Tibial nerve (tissue), 4 donors: ENCODE measurements at regions not wholly inside any gene's neighbourhood (a gene's known extent, or its start where the extent isn't known, plus 50 kb on each side); places are given as distances from the start of the nearest gene placed in this dataset.

Experiments used
- EP300 ChIP-seq, 2 donors: sonication (generic); formaldehyde crosslinking; IDR thresholded peaks; one replicate each; pipeline ENCODE4 v1.6.1; 2017; ENCODE audit warnings: antibody characterized with exemption in 2 of 2, mild to moderate bottlenecking in 1 of 2
- POLR2A ChIP-seq, 2 donors: fragments of 450-650 bp; IDR thresholded peaks; one replicate each; pipeline ENCODE4 v1.6.1; 2017; ENCODE audit warnings: antibody characterized with exemption in 2 of 2, mild to moderate bottlenecking in 2 of 2, moderate library complexity in 2 of 2
- TF ChIP-seq, protein P1 (sequence below), 5 experiments: fragments of 200-600 bp in 3 of 5; fragments of 450-650 bp in 2 of 5; sonication (generic) in 3 of 5; IDR thresholded peaks; one replicate each; pipeline ENCODE4 v1.5.1; 2016 to 2019; ENCODE audit warnings: antibody characterized with exemption in 5 of 5, mild to moderate bottlenecking in 3 of 5, moderate library complexity in 2 of 5

DNA sequence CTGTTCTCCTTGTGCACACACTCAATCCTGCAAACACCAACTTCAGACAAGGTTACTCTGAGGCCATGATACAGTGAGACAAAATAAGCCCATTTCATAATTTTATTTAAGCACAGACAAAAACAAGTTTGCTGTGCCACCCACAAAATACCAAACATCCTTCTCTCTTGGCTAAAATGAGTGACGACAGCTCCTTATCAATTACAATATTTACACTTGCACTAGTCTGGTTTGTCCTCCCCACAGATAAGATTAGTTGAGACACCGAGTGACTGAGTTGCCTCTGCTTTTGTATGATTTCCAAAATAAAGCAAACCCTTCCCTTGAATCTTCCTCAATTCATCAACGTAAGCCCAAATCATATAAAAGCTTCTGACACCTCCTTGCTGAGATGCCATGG is 233.5 kb upstream of the ATP10A start:
- TF ChIP-seq, protein P1, sequence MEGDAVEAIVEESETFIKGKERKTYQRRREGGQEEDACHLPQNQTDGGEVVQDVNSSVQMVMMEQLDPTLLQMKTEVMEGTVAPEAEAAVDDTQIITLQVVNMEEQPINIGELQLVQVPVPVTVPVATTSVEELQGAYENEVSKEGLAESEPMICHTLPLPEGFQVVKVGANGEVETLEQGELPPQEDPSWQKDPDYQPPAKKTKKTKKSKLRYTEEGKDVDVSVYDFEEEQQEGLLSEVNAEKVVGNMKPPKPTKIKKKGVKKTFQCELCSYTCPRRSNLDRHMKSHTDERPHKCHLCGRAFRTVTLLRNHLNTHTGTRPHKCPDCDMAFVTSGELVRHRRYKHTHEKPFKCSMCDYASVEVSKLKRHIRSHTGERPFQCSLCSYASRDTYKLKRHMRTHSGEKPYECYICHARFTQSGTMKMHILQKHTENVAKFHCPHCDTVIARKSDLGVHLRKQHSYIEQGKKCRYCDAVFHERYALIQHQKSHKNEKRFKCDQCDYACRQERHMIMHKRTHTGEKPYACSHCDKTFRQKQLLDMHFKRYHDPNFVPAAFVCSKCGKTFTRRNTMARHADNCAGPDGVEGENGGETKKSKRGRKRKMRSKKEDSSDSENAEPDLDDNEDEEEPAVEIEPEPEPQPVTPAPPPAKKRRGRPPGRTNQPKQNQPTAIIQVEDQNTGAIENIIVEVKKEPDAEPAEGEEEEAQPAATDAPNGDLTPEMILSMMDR (IDR thresholded peaks at IDR 0.05) = no peak
- TF ChIP-seq POLR2A (IDR thresholded peaks at IDR 0.05) (no peak), EP300 (IDR thresholded peaks at IDR 0.05) (no peak)
